Neural cell (in vitro differentiated cells): ENCODE measurements at regions not wholly inside any gene's neighbourhood (a gene's known extent, or its start where the extent isn't known, plus 50 kb on each side); places are given as distances from the start of the nearest gene placed in this dataset.

Source experiments
- CTCF ChIP-seq: fragments of 450-650 bp; IDR thresholded peaks from 2 replicates; pipeline ENCODE4 v1.5.1; 2014; ENCODE audit warnings: antibody characterized with exemption, mild to moderate bottlenecking, moderate library complexity; ENCODE audit not compliant: poor library complexity, severe bottlenecking
- POLR2AphosphoS5 ChIP-seq: IDR thresholded peaks from 2 replicates; pipeline ENCODE4 v1.6.1; 2012

GRCh38 chr4:115424852-115425251 is 311.4 kb upstream of the NDST4 start:
- TF ChIP-seq CTCF (no peak), POLR2AphosphoS5 (no peak)
